Cardiac muscle cell (in vitro differentiated cells and primary cell): ENCODE measurements at regions not wholly inside any gene's neighbourhood (a gene's known extent, or its start where the extent isn't known, plus 50 kb on each side); places are given as distances from the start of the nearest gene placed in this dataset.

Experiments
- DNase-seq, 2 donors: peaks; one replicate each; pipeline versions ENCODE4 v3.0.0 to v3.0.0-alpha.2; 2010 to 2017; ENCODE audit warnings: low read depth in 1 of 2, low spot score in 1 of 2
- H3K27ac ChIP-seq: fragments of 200-600 bp; sonication (generic); 2 replicates; pipeline ENCODE4 v1.5.1; 2016
- H3K27me3 ChIP-seq: fragments of 200-600 bp; sonication (generic); 2 replicates; pipeline ENCODE4 v1.6.0; 2016; ENCODE audit warnings: control low read depth
- H3K36me3 ChIP-seq: fragments of 200-600 bp; sonication (generic); 2 replicates; pipeline ENCODE4 v1.5.1; 2016; ENCODE audit warnings: control low read depth
- H3K4me1 ChIP-seq: fragments of 200-600 bp; sonication (generic); 2 replicates; pipeline ENCODE4 v1.8.1; 2017; ENCODE audit warnings: low read depth, mild to moderate bottlenecking, mixed run types
- H3K4me3 ChIP-seq: fragments of 200-600 bp; sonication (generic); 2 replicates; pipeline ENCODE4 v1.5.1; 2016; ENCODE audit warnings: mild to moderate bottlenecking
- H3K9me3 ChIP-seq: fragments of 200-600 bp; sonication (generic); 2 replicates; pipeline ENCODE4 v1.5.1; 2017; ENCODE audit warnings: low read depth, mild to moderate bottlenecking, control low read depth
- TF ChIP-seq, protein P1 (sequence below): IDR thresholded peaks from 2 replicates; pipeline ENCODE4 v1.5.1; 2012; ENCODE audit warnings: low read depth, mild to moderate bottlenecking, low read length

DNA sequence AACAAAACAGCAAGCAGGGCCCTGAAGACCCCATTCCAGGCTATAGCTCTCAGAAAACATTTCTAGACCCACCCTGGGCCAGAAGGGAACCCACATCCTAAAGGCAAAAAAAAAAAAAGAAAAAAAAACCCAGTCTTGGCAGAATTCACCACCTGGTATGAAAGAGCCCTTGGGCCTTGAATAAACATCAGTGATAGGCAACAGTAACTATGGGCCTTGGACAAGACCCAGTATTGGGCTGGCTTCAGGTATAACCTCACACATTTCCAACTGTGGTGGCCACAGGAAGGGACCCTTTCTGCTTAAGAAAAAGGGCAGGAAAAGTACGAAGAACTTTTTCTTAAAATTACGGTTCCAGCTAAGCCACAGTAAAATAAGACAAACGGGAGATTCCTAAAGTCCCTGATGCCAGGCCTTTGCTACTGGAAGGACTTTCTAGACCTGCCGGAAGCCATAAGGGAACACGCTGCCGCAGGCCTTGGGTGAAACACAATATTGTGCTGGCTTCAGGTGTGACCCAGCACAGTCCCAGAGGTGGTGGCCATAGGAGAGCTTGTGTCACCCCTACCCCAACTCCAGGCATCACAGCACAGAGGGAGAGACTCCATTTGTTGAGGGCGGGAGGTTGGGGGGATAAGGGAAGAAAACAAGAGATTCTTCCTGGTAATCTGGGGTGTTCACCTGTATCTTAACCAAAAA, 505.2 kb upstream of the RGMB start:
- H3K27ac ChIP-seq = no peak overlapping the region
- TF ChIP-seq, protein P1, sequence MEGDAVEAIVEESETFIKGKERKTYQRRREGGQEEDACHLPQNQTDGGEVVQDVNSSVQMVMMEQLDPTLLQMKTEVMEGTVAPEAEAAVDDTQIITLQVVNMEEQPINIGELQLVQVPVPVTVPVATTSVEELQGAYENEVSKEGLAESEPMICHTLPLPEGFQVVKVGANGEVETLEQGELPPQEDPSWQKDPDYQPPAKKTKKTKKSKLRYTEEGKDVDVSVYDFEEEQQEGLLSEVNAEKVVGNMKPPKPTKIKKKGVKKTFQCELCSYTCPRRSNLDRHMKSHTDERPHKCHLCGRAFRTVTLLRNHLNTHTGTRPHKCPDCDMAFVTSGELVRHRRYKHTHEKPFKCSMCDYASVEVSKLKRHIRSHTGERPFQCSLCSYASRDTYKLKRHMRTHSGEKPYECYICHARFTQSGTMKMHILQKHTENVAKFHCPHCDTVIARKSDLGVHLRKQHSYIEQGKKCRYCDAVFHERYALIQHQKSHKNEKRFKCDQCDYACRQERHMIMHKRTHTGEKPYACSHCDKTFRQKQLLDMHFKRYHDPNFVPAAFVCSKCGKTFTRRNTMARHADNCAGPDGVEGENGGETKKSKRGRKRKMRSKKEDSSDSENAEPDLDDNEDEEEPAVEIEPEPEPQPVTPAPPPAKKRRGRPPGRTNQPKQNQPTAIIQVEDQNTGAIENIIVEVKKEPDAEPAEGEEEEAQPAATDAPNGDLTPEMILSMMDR = no peak

DNA sequence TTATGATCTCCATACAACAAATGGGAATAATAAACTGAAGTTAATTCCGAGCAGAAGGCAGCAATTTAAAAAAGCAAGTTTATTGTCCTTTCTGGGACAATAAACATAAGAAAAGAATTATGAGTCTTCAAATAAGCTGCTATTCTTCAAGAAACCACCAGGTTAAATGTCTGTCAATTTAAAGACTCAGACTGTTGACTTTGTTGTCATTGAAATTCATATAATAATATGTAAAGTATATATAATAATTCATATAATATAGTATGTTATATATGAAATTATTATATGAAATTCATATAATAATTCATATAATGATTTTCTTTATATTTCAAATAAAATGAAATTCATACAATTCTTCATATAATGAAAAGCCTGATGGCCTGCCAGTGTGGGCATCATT, 497.5 kb upstream of the RGMB start:
- Histone ChIP-seq H3K4me1 (no peaks in the 10 kb centered on the region), H3K27me3 (no peaks in the 10 kb centered on the region), H3K36me3 (no peaks in the 10 kb centered on the region), H3K27ac (no peak overlapping the region), H3K9me3 (no peaks in the 10 kb centered on the region), H3K4me3 (no peak overlapping the region)
- TF ChIP-seq, protein P1 = no peak
- no peak for DNase-seq

More for the DNA sequence above, 505.2 kb upstream of the RGMB start:
- DNase-seq = no peak
- Histone ChIP-seq H3K36me3 (no peaks in the 10 kb centered on the region), H3K4me3 (no peak overlapping the region), H3K9me3 (no peaks in the 10 kb centered on the region), H3K4me1 (no peaks in the 10 kb centered on the region), H3K27me3 (no peaks in the 10 kb centered on the region)

DNA sequence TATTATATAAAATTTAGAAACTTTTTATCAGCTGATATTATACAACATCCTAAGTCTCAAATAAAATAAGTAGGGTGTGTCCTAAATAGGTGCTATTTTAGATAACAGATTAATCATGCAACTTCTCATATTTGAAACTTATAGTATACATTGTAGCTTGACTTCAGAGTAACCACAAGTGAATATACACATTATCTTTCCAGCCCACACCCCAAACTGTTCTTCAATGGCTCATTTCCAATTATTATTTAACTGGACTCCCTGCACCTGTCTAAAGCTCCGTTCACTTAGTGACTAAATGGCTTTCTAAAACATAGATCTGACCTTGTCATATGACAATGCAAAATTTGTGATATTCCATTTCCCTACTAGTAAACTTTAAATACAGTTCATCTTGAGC, 490.9 kb upstream of the RGMB start:
- no peaks in the 10 kb centered on the region for H3K4me1 ChIP-seq
- no peak overlapping the region for H3K27ac ChIP-seq
- TF ChIP-seq, protein P1 = no peak
- H3K36me3 ChIP-seq = no peaks in the 10 kb centered on the region
- no peak for DNase-seq
- no peaks in the 10 kb centered on the region for H3K27me3 ChIP-seq
- H3K4me3 ChIP-seq = no peak overlapping the region
- no peaks in the 10 kb centered on the region for H3K9me3 ChIP-seq

DNA sequence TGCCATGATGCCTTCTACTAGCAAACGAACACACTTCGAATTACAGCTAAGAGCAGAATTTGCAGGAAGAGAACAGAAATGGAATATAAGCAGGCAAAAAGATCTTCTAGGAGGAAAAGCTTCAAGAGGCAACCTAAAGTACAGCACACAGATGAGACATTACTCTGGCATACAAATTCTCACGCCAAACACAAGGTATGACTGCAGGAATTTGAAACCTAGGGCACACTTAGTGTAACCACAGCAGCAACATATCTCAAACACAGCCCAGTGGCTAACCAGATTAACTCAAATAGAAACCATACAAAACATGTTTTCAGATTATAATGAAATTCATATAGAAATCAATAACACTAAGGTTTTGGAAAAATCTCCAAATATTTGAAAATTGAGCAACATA, 481.0 kb upstream of the RGMB start:
- Histone ChIP-seq H3K4me3 (no peak overlapping the region), H3K36me3 (no peaks in the 10 kb centered on the region), H3K27ac (no peak overlapping the region), H3K9me3 (no peaks in the 10 kb centered on the region), H3K27me3 (no peaks in the 10 kb centered on the region), H3K4me1 (no peaks in the 10 kb centered on the region)
- DNase-seq = no peak
- TF ChIP-seq, protein P1 = no peak

DNA sequence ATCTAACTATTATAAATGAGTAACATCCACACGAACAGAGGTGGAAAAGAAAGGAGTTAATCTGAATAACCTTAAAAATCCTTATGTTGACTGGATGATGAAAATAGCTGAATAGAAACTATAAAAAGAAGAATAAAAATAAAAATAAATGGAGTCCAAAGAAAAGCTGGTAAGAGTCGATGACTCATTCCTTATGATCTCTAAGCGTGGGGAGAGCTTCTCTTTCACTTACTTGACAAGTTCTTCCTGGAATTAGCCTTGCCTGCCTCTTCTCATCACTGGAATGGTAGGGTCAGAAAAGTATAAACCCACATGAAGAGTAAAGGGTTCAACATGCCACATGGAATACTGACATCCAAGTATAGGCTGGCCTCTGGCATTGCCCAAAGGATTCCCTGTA, 477.0 kb upstream of the RGMB start:
- Histone ChIP-seq H3K4me3 (no peak overlapping the region), H3K4me1 (no peaks in the 10 kb centered on the region), H3K9me3 (no peaks in the 10 kb centered on the region), H3K36me3 (no peaks in the 10 kb centered on the region), H3K27ac (no peak overlapping the region), H3K27me3 (no peaks in the 10 kb centered on the region)
- DNase-seq = peak in 1 of 2 donors; percentile 45
- TF ChIP-seq, protein P1 = no peak
